CD4-positive, alpha-beta T cell treated with Interleukin-4 for 1 hour (primary cell): ENCODE measurements at regions not wholly inside any gene's neighbourhood (a gene's known extent, or its start where the extent isn't known, plus 50 kb on each side); places are given as distances from the start of the nearest gene placed in this dataset.

Experiments
- DNase-seq, 2 donors: peaks; one replicate each; pipeline ENCODE4 v3.0.0-alpha.2; 2020 to 2022

DNA sequence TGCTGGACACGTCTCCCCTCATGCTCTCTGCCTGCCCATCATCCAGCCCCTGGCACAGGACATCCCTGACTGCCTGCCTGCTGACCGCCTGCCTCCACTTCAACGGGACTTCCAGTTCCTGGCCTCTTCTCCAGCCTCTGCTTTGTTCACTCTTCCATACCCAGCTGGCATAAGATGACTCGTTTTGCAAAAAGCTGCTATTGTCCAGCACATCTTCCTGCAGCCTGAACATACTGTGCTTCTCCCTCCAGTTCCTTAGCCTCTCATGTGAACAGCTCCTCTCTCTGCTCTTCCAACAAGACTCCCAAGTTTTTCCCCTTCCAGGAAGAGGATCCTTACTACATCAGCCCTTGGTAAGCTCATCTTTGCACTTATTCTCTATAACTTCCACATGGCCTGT is 62.4 kb upstream of the SKOR2 start:
- DNase-seq: no peak

- no peak for DNase-seq
Measured at GRCh38 chr18:47311585-47311984, 60.1 kb upstream of the SKOR2 start.
